ENCODE measurements at regions not wholly inside any gene's neighbourhood (a gene's known extent, or its start where the extent isn't known, plus 50 kb on each side); places are given as distances from the start of the nearest gene placed in this dataset.
"Not testable (repeated sequence)": the region's sequence is repeated elsewhere in the genome, so short reads cannot be mapped to it uniquely, and the experiment has no call there.

DNA sequence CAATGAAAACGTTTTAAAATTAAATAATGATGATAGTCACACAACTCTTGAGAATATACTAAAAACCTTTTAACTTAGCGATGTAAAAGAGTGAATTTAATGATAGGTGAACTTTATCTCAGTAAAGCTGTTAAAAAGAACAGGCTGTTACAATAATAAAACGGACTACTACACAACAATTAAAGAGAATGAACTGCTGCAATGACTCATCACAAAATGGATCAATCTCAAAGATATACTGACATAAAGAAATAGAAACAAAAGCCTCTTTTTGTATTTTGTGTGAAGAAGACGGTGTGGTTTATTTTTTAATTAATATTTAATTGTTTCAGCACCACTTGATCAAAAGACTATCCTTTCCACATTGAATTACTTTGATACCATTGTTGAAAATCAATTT lies 352.4 kb upstream of the GJE1 start:
- DNase-seq (ENCODE audit: low spot score) = no peak

DNA sequence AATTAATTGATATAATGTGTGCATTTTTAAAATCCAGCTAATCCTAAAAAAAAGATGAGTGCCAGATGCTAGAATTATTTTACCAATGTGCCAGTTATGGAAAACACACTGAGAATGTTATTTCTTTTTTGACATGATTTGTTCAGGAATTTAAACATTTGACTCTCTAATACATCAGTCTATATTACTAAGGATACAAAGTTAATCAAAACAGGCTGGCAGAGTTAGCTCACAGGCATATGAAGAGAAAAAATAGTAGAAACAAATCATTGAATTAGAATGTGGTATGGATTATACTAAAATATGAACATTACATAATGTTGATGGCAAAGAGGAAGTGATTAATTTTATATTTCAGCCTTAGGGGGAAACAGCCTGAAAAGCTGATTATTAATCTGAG lies 368.3 kb upstream of the GJE1 start:
- DNase-seq (ENCODE audit: low spot score) = no peak

DNA sequence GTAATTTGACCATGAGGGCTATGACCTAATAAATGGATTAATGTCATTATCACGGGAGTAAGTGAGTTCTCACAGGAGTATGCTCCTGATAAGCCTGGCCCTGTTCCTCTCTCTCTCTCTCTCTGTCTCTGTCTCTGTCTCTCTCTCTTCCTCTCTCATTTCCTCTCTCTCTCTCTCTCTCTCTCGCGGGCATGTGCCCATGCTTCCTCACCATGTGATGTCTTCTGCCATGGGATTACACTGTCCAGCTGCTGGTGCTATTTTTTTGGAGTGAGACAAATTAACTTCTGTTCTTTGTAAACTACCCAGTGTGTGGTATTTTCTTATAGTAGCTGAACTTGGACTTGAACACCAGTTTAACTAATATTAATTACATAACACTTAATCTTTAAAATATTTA lies 374.3 kb upstream of the GJE1 start:
- DNase-seq (ENCODE audit: low spot score) = no peak

DNA sequence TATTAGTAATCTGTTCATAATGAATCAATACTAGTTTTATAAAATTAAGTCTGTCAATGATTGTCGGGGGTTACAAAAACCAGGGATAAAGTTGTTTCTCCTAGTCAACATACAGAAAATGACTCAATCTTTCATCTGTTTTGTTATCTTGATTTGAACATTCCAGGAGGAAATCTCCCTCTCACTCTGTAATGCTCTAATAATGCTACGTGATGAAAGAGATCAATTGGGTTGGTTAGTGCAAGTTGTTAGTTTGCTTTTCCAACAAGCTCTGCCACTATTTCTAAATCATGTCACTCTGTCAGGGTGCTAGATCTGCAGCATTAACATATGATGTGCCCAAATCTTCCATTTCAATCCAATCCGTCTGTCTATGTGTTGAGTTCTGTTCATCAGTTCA lies 379.5 kb upstream of the GJE1 start:
- no peak for DNase-seq (ENCODE audit: low spot score)

DNA sequence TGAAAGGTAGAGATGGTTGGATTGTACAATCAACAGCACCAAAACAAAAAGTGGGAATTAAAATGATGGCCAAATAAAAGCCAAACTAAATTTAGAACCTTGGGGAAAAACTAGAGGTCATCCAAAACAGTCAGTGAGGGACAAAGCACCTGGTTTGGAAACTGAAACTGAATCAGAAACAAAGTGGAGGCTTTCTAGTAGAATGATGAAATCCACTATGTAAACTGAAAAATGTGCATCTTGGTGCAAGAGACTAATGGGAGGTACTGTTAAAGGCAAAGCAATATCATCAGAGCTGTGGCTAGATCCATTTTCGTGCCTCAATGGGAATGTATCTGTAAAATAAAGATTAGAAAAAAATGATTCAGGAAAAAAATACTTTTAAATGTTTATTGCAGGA lies 380.0 kb upstream of the GJE1 start:
- no peak for DNase-seq (ENCODE audit: low spot score)

DNA sequence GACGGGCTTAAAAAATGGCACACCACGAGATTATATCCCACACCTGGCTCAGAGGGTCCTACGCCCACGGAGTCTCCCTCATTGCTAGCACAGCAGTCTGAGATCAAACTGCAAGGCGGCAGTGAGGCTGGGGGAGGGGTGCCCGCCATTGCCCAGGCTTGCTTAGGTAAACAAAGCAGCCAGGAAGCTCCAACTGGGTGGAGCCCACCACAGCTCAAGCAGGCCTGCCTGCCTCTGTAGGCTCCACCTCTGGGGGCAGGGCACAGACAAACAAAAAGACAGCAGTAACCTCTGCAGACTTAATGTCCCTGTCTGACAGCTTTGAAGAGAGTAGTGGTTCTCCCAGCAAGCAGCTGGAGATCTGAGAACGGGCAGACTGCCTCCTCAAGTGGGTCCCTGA lies 386.4 kb upstream of the GJE1 start:
- not testable (repeated sequence) for DNase-seq (ENCODE audit: low spot score)

DNA sequence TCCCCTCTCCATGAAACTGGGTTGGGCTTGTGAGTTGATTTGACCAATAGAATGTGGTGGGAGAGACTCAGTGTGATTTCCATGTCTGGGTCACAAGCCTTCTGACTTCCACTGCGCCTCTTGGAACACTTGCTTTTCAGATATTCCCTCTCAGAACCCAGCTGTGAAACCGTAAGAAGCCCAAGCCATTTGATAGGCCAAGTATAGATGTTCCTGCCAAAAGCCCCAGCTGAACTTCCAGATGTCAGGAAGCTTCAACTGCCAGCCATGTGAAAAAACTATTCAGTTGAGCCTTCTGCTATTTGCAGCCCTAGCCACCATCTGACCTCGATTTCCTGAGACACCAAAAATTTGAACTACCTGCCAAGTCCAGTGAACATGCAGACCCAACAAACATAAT lies 387.8 kb upstream of the GJE1 start:
- no peak for DNase-seq (ENCODE audit: low spot score)

DNA sequence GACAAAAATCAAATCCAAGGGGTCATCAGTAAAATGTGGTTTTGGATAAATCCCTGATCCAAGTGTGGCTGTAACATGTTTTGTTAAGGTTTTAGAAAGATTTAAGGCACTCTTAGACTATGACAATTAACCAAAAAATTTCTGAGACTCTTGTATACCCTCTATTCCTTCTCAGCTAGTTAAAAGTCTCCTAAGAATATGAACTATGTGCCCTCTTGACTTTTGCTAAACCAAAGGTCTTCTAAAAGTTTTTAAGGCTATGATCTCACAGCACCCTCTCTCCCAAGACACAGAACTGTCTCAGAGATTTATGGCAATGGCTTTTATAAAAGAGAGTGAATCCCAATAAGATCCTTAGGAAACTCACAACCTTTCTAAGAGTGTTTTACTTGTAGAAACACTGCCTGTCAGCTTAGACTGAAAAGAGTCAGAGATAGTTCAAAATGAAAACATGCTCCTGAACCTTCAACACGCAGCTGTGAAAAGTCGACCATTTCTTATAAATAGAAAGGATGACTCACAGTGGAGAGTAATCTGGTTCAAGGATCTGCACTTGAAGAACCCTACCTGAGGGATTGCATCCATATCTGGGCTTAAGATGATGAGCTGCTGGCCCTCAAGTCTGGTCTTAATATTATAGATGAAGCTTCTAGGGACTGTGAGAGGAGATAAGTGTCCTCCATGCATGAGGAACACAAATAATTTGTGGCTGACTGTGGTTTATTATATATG lies 388.4 kb upstream of the GJE1 start:
- no peak for DNase-seq (ENCODE audit: low spot score)

DNA sequence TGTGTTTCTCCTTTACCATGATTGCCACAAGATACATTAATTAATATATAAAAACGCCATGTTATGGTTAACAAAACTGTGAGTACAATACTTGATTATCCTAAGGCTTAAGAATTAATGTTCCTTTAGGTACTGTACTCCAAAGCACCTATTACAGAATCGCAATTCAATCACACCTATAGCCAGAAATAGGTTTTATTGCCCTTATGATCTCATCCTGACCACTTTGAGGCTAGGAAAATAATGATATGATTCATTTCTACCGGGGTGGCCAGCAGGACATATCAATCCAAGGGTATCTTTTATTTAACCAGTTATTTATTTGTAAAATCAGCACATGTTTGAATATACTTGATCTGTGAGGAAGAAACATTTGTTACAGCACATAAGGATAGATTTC lies 396.6 kb upstream of the GJE1 start:
- DNase-seq (ENCODE audit: low spot score) = no peak

DNA sequence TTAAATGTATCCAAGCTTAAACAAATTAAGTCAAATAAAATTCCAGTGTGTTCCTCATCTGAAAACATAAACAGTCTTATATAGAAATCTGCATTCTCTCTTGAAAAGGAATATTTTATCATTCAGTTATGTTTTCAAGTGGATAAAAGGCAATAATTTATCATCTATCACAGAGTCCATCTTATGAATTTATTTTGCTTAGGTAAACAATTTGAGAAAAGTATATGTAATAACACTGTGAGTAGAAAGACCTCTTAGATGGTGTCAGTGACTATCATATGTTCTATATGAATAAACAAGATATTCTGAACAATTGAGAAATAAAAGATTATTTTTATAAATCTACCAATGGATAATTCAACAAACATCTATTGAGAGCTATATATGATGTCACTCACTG lies 397.6 kb upstream of the GJE1 start:
- DNase-seq (ENCODE audit: low spot score) = no peak

DNA sequence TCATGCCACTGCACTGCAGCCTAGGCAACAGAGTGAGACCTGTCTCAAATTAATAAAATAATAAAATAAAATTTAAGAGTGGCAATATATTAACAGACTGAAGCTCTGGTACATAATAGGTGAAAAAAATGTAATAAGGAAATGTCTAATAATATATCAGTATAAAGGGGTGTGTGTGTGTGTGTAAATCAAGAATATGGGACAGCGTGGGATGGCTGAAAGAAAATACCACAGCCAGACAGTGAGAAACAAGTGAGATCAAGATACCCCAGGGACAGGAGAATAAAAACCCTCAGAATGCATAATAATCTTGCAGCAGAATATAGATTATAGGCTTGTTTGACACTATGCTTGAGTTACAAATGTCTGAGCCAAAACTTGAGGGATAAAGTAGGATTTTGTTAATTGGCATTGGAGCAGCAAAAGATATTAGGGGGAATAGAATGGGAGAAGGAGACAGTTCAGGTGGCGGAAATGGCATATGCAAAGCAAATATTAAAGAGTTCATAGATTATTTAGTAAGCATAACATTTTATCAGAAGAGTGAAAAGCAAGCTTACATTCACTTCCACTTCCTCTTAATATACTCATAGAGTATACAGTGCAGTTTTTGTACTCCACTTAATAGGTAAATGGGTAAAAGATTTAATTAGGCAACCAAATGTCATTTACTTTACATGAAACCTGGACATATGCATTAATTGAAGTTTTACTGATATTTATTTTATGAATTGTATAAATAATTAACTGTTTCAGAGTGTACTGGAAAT lies 398.5 kb upstream of the GJE1 start:
- DNase-seq (ENCODE audit: low spot score) = no peak

DNA sequence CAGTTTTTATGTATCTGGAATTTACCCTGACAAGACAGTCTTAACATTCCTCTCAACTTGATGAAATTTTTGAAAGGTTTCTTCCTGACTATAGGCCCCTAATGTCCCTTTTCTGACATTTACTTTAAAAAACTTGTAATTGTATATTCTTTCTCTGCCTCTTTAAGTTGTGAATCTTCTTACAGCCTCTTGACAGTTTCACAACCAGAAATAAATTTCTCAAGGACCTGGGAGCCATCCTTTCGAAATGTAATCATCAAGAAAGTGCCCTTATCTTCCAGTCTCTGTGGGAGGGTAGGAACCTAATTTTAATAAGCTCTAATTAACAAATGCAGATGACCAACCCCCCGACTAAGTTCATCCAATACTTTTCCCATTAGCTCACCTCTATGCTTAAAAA lies 403.6 kb upstream of the GJE1 start:
- no peak for DNase-seq (ENCODE audit: low spot score)

DNA sequence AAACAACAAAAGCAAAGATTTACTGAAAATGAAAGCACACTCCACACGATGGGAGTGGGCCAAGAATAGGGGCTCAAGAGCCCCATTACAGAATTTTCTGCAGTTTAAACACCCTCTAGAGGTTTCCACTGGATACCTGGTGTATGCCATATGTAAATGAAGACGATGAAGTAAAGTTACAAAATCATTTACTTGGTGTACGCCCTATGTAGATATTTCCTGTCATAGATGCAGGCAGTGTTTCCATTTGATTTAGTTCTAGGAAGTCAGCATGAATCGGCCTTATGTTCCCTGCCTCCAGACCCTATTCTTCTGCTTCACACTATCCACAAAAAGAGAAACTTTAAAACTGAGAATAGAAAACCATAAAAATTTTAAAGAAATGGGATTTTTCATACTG lies 404.4 kb upstream of the GJE1 start:
- DNase-seq (ENCODE audit: low spot score) = no peak

DNA sequence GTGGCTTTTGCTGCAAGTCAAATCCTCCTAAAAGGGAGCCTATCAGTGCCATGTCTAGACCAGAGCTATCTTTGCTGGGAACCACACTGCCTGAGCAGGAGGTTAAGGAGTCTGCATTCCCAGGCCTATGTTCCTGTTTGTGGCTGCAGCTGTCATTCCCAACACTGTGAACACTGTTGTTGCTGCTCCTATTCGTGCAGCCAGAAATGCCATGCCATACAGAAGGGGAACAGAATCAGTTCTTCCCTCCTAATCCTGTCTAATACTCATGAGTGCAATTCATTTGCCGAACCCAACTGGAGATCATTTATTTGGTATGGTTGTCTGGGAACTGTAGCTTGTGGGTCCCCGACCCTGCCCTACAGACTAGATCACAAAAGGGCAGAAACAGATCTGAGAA lies 406.5 kb upstream of the GJE1 start:
- no peak for DNase-seq (ENCODE audit: low spot score)

DNA sequence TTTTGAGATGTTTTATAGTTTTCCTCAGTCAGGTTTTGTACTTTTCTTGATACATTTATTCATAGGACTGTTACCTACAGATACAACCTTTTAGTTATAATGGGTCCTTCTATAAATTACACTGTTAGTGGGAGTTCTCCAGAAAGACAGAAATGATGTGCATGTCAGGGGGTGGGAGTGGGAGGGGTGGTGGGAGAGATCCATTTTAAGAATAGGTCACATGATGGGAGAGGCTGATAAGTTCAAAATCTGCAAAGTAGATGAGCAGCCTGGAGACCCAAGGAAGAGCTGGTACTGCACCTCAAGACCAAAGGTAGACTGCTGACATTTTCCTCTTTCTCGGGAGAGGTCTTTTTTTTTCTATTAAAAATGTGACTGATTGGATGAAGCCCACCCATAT lies 408.0 kb upstream of the GJE1 start:
- no peak for DNase-seq (ENCODE audit: low spot score)

DNA sequence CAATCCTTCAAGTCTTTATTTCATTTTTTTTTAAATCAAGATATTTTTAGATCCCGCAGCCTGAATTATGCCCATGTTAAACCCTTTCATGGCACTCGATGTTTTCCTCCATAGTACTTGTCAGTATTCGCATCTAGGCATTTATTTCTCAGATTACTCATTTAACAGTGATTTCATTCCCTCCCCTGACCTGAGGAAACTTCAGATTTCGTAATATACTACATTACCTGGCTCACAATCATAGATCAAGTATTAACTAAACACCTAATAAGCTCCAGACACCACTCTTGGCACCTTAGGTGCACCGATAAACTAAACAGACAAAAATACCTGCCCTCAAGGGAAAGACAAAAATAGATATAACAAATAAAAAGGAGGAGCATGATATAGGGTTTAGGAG lies 413.2 kb upstream of the GJE1 start:
- no peak for DNase-seq (ENCODE audit: low spot score)

DNA sequence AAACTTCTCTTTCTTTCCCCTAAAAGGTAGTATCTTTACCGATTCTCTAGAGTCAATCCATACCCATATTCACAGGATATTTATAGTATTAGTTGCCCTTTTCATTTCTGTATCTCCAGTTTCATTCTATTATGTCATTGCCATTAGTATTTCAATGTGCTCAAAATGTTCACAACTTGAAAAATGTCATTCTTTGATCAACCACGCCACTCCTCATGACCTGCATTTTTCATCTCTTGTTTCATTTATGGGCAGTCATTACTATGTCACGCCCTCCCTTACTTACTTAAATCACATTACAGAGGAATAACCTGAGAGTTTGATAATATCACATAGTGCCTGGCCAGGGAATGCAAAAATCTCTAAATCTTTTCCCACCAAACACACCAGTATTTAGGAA lies 427.3 kb upstream of the GJE1 start:
- DNase-seq (ENCODE audit: low spot score) = no peak

DNA sequence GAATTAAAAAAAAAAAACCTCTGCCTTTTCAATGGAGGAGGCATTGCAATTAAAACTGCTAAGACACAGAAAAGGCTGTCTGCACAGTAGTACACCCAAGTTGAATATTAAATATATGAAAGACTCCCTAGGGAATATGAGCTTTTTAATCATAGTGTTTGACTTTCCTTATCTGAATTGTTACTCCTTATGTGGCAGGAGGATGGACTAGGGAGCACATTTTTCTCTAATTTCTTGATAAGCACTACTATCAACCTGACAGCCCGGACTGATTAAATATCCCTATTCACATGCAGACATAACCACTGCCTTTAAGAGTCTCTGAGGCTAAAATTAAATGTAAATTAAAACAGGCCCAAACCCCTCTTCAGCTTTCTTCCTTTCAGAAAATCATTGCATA lies 428.6 kb upstream of the GJE1 start:
- no peak for DNase-seq (ENCODE audit: low spot score)

DNA sequence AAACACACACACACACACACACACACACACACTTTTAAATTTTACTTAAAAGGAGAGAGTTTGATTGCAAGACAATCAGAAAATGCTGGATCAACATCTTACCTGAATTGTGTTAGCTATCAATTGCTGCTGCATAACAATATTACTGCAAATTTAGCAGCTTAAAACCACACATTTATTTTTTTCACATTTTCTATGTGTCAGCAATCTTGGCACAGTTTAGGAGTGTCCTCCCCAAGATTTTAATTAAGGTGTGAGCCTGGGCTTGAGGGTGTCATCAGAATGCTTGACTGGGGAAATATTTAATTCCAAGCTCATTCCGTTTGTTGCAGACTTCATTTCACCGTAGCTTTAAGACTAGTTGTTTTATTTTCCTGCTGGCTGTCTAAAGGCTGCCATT lies 431.0 kb upstream of the GJE1 start:
- no peak for DNase-seq (ENCODE audit: low spot score)

DNA sequence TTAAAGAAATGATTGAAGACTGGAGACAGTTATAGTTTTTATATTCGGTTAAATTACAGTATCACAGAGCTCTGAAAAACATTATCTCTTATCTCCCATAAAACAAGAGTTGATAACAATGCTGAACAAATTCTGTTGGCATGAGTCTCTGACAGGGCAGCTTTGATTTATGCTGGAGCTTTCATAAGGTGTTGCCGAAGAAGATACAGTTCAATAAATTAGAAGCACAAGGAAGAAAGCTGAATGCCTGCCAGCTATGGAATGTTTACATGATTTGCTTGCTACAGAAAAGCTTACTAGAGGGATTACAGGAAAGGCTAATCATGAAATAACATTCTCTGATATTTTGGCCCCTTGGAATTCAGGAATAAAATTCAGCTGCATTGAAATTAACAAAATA lies 431.9 kb upstream of the GJE1 start:
- no peak for DNase-seq (ENCODE audit: low spot score)

DNA sequence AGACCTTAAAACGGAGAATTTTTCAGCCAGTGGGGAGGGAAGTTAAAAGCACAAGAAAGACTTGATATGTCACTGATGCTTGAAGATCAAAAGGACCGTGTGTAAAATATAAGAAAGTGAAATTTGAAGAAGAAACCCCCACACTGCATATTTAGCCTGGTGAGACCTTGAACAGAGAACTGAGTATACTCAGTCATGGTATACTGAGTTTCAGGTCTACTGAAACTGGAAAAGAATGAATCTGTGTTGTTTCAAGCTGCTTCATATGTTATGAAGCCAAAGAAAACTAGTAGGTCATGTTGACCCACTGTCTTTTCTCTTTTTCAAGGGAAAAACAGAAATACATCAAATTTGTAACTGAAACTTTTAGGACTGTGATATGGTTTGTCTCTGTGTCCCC lies 443.8 kb upstream of the GJE1 start:
- no peak for DNase-seq (ENCODE audit: low spot score)

DNA sequence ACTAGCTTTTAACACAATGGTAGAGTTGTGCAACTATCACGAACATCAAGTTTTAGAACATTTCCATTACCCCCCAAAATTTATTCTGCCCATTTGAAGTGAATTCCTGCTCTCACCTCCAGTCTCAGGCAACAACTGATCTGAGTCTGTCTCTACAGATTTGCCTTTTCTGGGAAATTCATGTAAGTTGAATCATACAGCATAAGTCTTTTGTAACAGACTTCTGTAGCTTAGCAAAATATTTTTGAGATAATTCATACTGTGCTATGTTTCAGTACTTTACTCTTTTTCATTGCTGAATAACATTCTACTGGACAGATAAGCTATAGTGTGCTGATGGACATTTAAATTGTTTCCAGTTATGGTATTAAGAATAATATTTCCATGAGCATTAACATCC lies 447.3 kb upstream of the GJE1 start:
- no peak for DNase-seq (ENCODE audit: low spot score)

DNA sequence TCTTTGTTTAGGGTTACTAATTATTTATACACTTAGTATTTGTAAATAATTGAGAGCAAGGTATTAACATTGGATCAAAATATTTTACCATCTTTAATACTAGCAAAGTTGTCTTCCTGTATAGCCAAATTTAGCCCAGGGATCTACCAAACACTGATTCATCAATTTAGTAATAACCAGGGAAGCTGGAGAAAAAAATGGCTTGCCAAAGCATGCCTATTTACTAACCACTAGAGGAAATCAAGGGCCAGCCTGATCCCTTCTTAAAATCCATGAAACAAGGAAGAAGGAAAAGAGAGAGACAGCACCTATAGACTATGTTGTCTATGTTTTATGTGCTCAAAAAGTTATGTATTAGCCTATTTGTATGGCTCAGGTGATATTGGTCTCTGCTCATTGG lies 450.3 kb upstream of the GJE1 start:
- DNase-seq (ENCODE audit: low spot score) = no peak

DNA sequence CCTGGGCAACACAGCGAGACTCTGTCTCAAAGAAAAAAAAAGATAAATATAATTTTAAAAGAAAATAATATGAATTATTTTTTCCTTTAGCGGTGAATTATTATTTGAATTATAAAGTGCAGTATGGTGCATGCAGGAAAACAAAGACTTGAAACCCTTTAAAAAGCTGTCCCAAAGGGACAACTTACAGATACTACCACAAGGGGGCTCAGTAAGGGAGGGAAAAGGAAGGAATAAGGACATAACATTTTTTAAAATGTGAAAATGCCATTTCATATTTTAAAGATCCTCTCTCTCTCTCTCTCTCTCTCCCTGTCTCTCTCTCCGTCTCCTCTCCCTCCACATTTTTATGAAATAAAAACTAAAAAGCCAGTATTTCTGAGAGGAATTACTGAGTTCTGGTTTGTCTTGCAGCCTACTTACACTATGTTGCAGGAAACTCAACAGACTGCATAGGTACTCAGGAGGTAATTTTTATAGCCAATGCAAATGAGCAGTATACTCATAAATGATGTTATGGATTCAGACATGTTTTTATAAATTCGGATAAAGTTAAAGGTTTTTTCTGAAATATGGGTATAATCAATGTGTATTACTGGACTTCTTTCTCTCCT lies 455.0 kb upstream of the GJE1 start:
- peak; percentile 28 for DNase-seq (ENCODE audit: low spot score)
